ENCODE measurements at regions not wholly inside any gene's neighbourhood (a gene's known extent, or its start where the extent isn't known, plus 50 kb on each side); places are given as distances from the start of the nearest gene placed in this dataset.

- Histone ChIP-seq H3K9me1 (ENCODE audit: control insufficient read depth, insufficient read depth, low read length) (no peaks in the 10 kb centered on the region), H2AFZ (ENCODE audit: low read depth, low read length) (no peak overlapping the region), H3K4me3 (no peak overlapping the region), H3K79me2 (ENCODE audit: control insufficient read depth, insufficient read depth, low read length) (no peaks in the 10 kb centered on the region), H3K27me3 (ENCODE audit: control insufficient read depth in 2 of 2, insufficient read depth in 2 of 2, low read length in 2 of 2) (no peaks in the 10 kb centered on the region), H3K9ac (ENCODE audit: insufficient read depth in 1 of 2, low read depth in 2 of 2, low read length in 2 of 2) (no peak overlapping the region), H4K20me1 (replicated peaks; ENCODE audit: control insufficient read depth, insufficient read depth, low read length) (no peaks in the 10 kb centered on the region), H3K4me2 (ENCODE audit: insufficient read depth, low read length) (no peak overlapping the region), H3K9me3 (replicated peaks; ENCODE audit: control insufficient read depth, insufficient read depth, low read depth, low read length) (no peaks in the 10 kb centered on the region), H3K4me1 (replicated peaks in 1 of 2; ENCODE audit: control insufficient read depth in 2 of 2, insufficient read depth in 2 of 2, low read length in 2 of 2) (no peaks in the 10 kb centered on the region), H3K27ac (ENCODE audit: extremely low read depth, low read depth, low read length) (no peak overlapping the region), H3K36me3 (ENCODE audit: control insufficient read depth, insufficient read depth, low read length) (no peaks in the 10 kb centered on the region)
- DNase-seq (ENCODE audit: extremely low read depth in 1 of 4, low spot score in 3 of 4) (no peak), ATAC-seq (no peak), FAIRE-seq (no peak)
- CTCF ChIA-PET (ENCODE audit: low intra/inter-chr PET ratio): no interaction called here
- BruUV-seq (replicated peaks): no TSS peak
- WGBS (ENCODE audit: insufficient coverage, low coverage, missing lambda C conversion rate): 4% methylated on average over 3 of the region's 3 CpGs
- POLR2A ChIA-PET: no interaction called here
- intact Hi-C loops (cut with micrococcal nuclease) (no loop called here), in situ Hi-C loops (cut with MboI) (no loop called here)
- TF ChIP-seq, protein P1, sequence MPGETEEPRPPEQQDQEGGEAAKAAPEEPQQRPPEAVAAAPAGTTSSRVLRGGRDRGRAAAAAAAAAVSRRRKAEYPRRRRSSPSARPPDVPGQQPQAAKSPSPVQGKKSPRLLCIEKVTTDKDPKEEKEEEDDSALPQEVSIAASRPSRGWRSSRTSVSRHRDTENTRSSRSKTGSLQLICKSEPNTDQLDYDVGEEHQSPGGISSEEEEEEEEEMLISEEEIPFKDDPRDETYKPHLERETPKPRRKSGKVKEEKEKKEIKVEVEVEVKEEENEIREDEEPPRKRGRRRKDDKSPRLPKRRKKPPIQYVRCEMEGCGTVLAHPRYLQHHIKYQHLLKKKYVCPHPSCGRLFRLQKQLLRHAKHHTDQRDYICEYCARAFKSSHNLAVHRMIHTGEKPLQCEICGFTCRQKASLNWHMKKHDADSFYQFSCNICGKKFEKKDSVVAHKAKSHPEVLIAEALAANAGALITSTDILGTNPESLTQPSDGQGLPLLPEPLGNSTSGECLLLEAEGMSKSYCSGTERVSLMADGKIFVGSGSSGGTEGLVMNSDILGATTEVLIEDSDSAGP (CRISPR knock-in tag; IDR thresholded peaks at IDR 0.05): no peak
- TF ChIP-seq SETDB1 (IDR thresholded peaks at IDR 0.05; ENCODE audit: low read length): no peak
- no peak for TF ChIP-seq NCOA4 (IDR thresholded peaks at IDR 0.05; ENCODE audit: partially characterized antibody)
- TF ChIP-seq ZNF609 (CRISPR knock-in tag; IDR thresholded peaks at IDR 0.05; ENCODE audit: borderline replicate concordance): no peak
- TF ChIP-seq ZNF184 (CRISPR knock-in tag; IDR thresholded peaks at IDR 0.05): no peak
- no peak for TF ChIP-seq KAT8 (IDR thresholded peaks at IDR 0.05; ENCODE audit: low read depth)
Measured at GRCh38 chr9:85081963-85082362, 412.4 kb downstream of the NTRK2 start.
